ENCODE measurements at regions not wholly inside any gene's neighbourhood (a gene's known extent, or its start where the extent isn't known, plus 50 kb on each side); places are given as distances from the start of the nearest gene placed in this dataset.

DNA sequence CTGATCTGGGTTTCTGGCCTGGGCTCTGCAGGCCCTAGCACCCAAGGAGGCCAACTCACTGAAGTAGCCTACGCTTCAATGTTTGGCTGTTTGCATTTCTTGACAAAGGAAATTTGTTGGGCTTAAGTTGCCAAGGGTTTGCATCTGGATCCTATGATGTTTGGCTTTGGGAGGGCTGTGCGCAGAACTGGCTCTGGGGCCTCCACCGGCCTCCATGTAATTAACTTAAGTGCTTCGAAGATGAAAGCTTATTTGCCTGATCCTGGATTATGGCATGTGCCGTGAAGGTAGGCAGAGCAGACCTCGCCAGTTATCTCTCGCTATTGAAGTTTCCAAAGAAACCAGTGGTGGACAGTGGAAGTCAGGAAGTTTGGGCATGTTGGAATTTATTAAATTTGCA is 124.3 kb upstream of the STX18 start (continued):
- TF ChIP-seq MEF2A (IDR thresholded peaks at IDR 0.05; ENCODE audit: control insufficient read depth, low read depth, low read length): no peak

- Histone ChIP-seq H4K20me1 (replicated peaks; ENCODE audit: control insufficient read depth, insufficient read depth, low read length) (no peaks in the 10 kb centered on the region), H3K9me1 (ENCODE audit: control insufficient read depth, insufficient read depth, low read length) (no peaks in the 10 kb centered on the region), H3K9ac (ENCODE audit: insufficient read depth in 1 of 2, low read depth in 2 of 2, low read length in 2 of 2) (no peak overlapping the region), H3K27ac (ENCODE audit: extremely low read depth, low read depth, low read length) (no peak overlapping the region), H3K9me3 (replicated peaks; ENCODE audit: control insufficient read depth, insufficient read depth, low read depth, low read length) (no peaks in the 10 kb centered on the region), H3K27me3 (ENCODE audit: control insufficient read depth in 2 of 2, insufficient read depth in 2 of 2, low read length in 2 of 2) (peaks cover 0 to 4% of the 10 kb centered on the region in 2 experiments; a peak in 1 of 5 replicates), H2AFZ (ENCODE audit: low read depth, low read length) (no peak overlapping the region), H3K79me2 (ENCODE audit: control insufficient read depth, insufficient read depth, low read length) (no peaks in the 10 kb centered on the region), H3K4me2 (ENCODE audit: insufficient read depth, low read length) (no peak overlapping the region), H3K4me1 (replicated peaks in 1 of 2; ENCODE audit: control insufficient read depth in 2 of 2, insufficient read depth in 2 of 2, low read length in 2 of 2) (peaks cover 4 to 16% of the 10 kb centered on the region in 2 experiments; a peak in 4 of 5 replicates), H3K4me3 (no peak overlapping the region), H3K36me3 (ENCODE audit: control insufficient read depth, insufficient read depth, low read length) (no peaks in the 10 kb centered on the region)
- DNase-seq (ENCODE audit: extremely low read depth in 1 of 4, low spot score in 3 of 4) (no peak), FAIRE-seq (no peak), ATAC-seq (no peak)
- intact Hi-C loops (cut with micrococcal nuclease): no loop called here
- TF ChIP-seq ZKSCAN1 (IDR thresholded peaks at IDR 0.05; ENCODE audit: low read depth, low read length) (peak; percentile 94), ZNF57 (CRISPR knock-in tag; IDR thresholded peaks at IDR 0.05) (no peak)
- no TSS peak for BruUV-seq (replicated peaks)
- POLR2A ChIA-PET: no interaction called here
- CTCF ChIA-PET (ENCODE audit: low intra/inter-chr PET ratio): no interaction called here
- in situ Hi-C loops (cut with MboI): no loop called here
- 33% methylated on average over 5 of the region's 5 CpGs for WGBS (ENCODE audit: insufficient coverage, low coverage, missing lambda C conversion rate)
Measured at GRCh38 chr4:4664234-4664633, 122.4 kb upstream of the STX18 start.

DNA sequence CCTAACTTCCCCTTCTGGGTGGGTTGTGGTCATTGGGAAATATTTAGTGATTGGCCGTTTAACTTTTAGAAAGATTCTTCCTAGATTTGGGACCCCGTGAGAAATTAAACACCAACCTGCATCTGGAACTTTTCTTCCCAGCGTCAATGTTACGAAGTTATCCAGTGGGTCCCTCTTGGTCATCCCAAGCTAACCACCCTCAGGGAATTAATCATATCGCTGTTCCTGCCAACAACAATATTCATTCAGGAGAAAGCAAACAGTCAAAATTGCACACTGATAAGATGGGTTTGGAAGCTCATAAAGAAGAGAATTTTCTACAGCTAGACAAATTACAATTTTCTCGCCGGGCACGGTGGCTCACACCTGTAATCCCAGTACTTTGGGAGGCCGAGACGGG is 121.2 kb upstream of the STX18 start:
- WGBS (ENCODE audit: insufficient coverage, low coverage, missing lambda C conversion rate): 40% methylated on average over 10 of the region's 10 CpGs
- Histone ChIP-seq H3K27me3 (ENCODE audit: control insufficient read depth in 2 of 2, insufficient read depth in 2 of 2, low read length in 2 of 2) (peaks cover 0 to 4% of the 10 kb centered on the region in 2 experiments; a peak in 1 of 5 replicates), H3K9me3 (replicated peaks; ENCODE audit: control insufficient read depth, insufficient read depth, low read depth, low read length) (no peaks in the 10 kb centered on the region; the same call in 1 of the 2 replicates), H3K9ac (ENCODE audit: insufficient read depth in 1 of 2, low read depth in 2 of 2, low read length in 2 of 2) (no peak overlapping the region), H3K36me3 (ENCODE audit: control insufficient read depth, insufficient read depth, low read length) (no peaks in the 10 kb centered on the region), H3K4me2 (ENCODE audit: insufficient read depth, low read length) (no peak overlapping the region), H4K20me1 (replicated peaks; ENCODE audit: control insufficient read depth, insufficient read depth, low read length) (no peaks in the 10 kb centered on the region), H3K79me2 (ENCODE audit: control insufficient read depth, insufficient read depth, low read length) (no peaks in the 10 kb centered on the region), H3K27ac (ENCODE audit: extremely low read depth, low read depth, low read length) (no peak overlapping the region), H3K4me3 (no peak overlapping the region), H3K9me1 (ENCODE audit: control insufficient read depth, insufficient read depth, low read length) (no peaks in the 10 kb centered on the region), H3K4me1 (replicated peaks in 1 of 2; ENCODE audit: control insufficient read depth in 2 of 2, insufficient read depth in 2 of 2, low read length in 2 of 2) (peaks cover 0 to 12% of the 10 kb centered on the region in 2 experiments; a peak in 3 of 5 replicates), H2AFZ (ENCODE audit: low read depth, low read length) (no peak overlapping the region)
- POLR2A ChIA-PET: interaction anchor here (0.8 kb wide), 1 partner anchor 326 kb away, joined by 4 read pairs; no protein-coding TSS in a partner anchor
- TF ChIP-seq, protein P1, sequence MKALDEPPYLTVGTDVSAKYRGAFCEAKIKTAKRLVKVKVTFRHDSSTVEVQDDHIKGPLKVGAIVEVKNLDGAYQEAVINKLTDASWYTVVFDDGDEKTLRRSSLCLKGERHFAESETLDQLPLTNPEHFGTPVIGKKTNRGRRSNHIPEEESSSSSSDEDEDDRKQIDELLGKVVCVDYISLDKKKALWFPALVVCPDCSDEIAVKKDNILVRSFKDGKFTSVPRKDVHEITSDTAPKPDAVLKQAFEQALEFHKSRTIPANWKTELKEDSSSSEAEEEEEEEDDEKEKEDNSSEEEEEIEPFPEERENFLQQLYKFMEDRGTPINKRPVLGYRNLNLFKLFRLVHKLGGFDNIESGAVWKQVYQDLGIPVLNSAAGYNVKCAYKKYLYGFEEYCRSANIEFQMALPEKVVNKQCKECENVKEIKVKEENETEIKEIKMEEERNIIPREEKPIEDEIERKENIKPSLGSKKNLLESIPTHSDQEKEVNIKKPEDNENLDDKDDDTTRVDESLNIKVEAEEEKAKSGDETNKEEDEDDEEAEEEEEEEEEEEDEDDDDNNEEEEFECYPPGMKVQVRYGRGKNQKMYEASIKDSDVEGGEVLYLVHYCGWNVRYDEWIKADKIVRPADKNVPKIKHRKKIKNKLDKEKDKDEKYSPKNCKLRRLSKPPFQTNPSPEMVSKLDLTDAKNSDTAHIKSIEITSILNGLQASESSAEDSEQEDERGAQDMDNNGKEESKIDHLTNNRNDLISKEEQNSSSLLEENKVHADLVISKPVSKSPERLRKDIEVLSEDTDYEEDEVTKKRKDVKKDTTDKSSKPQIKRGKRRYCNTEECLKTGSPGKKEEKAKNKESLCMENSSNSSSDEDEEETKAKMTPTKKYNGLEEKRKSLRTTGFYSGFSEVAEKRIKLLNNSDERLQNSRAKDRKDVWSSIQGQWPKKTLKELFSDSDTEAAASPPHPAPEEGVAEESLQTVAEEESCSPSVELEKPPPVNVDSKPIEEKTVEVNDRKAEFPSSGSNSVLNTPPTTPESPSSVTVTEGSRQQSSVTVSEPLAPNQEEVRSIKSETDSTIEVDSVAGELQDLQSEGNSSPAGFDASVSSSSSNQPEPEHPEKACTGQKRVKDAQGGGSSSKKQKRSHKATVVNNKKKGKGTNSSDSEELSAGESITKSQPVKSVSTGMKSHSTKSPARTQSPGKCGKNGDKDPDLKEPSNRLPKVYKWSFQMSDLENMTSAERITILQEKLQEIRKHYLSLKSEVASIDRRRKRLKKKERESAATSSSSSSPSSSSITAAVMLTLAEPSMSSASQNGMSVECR (CRISPR knock-in tag; IDR thresholded peaks at IDR 0.05): no peak
- TF ChIP-seq LARP7 (IDR thresholded peaks at IDR 0.05) (no peak), ZNF785 (CRISPR knock-in tag; IDR thresholded peaks at IDR 0.05) (no peak), MEIS2 (IDR thresholded peaks at IDR 0.05; ENCODE audit: partially characterized antibody) (no peak), RBM22 (IDR thresholded peaks at IDR 0.05; ENCODE audit: low read depth, low read length, poor library complexity, severe bottlenecking) (no peak), TAF9B (IDR thresholded peaks at IDR 0.05; ENCODE audit: partially characterized antibody) (no peak), ILK (tag; IDR thresholded peaks at IDR 0.05; ENCODE audit: borderline replicate concordance, low read depth) (no peak), NR2C2 (CRISPR knock-in tag; IDR thresholded peaks at IDR 0.05) (no peak), NR2C2 (tag; IDR thresholded peaks at IDR 0.05) (no peak)
- BruUV-seq (replicated peaks): no TSS peak
- FAIRE-seq (no peak), ATAC-seq (no peak), DNase-seq (ENCODE audit: extremely low read depth in 1 of 4, low spot score in 3 of 4) (no peak)
- in situ Hi-C loops (cut with MboI) (no loop called here), intact Hi-C loops (cut with micrococcal nuclease) (no loop called here)
- CTCF ChIA-PET (ENCODE audit: low intra/inter-chr PET ratio): no interaction called here

Data from K562 (cell line).